ENCODE measurements at regions not wholly inside any gene's neighbourhood (a gene's known extent, or its start where the extent isn't known, plus 50 kb on each side); places are given as distances from the start of the nearest gene placed in this dataset.
"Not testable (repeated sequence)": the region's sequence is repeated elsewhere in the genome, so short reads cannot be mapped to it uniquely, and the experiment has no call there.

- DNase-seq = no peak
- in situ Hi-C loops (cut with MboI; ENCODE audit: low pct_unique_long_range_greater_than_20kb, low sequenced_read_pairs) = loop anchor here (25.0 kb wide), 2 partner anchors 241 to 359 kb away; partner anchors contain the start of gene KLF3
These were observed 342.7 kb downstream of the PTTG2 start for GRCh38 chr4:38302910-38303309.

- DNase-seq = not testable (repeated sequence)
- in situ Hi-C loops (cut with MboI; ENCODE audit: low pct_unique_long_range_greater_than_20kb, low sequenced_read_pairs) = loop anchor here (25.0 kb wide), 2 partner anchors 242 to 358 kb away; partner anchors contain the start of gene KLF3
These were observed 344.3 kb downstream of the PTTG2 start for GRCh38 chr4:38304460-38304859.

GRCh38 chr4:38306482-38307071 lies 346.4 kb downstream of the PTTG2 start:
- in situ Hi-C loops (cut with MboI; ENCODE audit: low pct_unique_long_range_greater_than_20kb, low sequenced_read_pairs) = loop anchor here (25.0 kb wide), 2 partner anchors 244 to 356 kb away; partner anchors contain the start of gene KLF3
- DNase-seq = no peak

GRCh38 chr4:38308728-38309311 lies 348.6 kb downstream of the PTTG2 start:
- no peak for DNase-seq

GRCh38 chr4:38309471-38309870 lies 349.3 kb downstream of the PTTG2 start:
- DNase-seq = no peak
- in situ Hi-C loops (cut with MboI; ENCODE audit: low pct_unique_long_range_greater_than_20kb, low sequenced_read_pairs) = loop anchor here (25.0 kb wide), 2 partner anchors 247 to 353 kb away; partner anchors contain the start of gene KLF3

More at GRCh38 chr4:38308728-38309311, 348.6 kb downstream of the PTTG2 start:
- in situ Hi-C loops (cut with MboI; ENCODE audit: low pct_unique_long_range_greater_than_20kb, low sequenced_read_pairs) = loop anchor here (25.0 kb wide), 2 partner anchors 247 to 353 kb away; partner anchors contain the start of gene KLF3

GRCh38 chr4:38310446-38311043 lies 350.3 kb downstream of the PTTG2 start:
- in situ Hi-C loops (cut with MboI; ENCODE audit: low pct_unique_long_range_greater_than_20kb, low sequenced_read_pairs) = loop anchor here (25.0 kb wide), 2 partner anchors 248 to 352 kb away; partner anchors contain the start of gene KLF3
- DNase-seq = no peak

GRCh38 chr4:38311495-38312126 lies 351.4 kb downstream of the PTTG2 start:
- in situ Hi-C loops (cut with MboI; ENCODE audit: low pct_unique_long_range_greater_than_20kb, low sequenced_read_pairs) = loop anchor here (25.0 kb wide), 2 partner anchors 249 to 351 kb away; partner anchors contain the start of gene KLF3
- no peak for DNase-seq

- in situ Hi-C loops (cut with MboI; ENCODE audit: low pct_unique_long_range_greater_than_20kb, low sequenced_read_pairs) = loop anchor here (25.0 kb wide), 2 partner anchors 251 to 349 kb away; partner anchors contain the start of gene KLF3
- no peak for DNase-seq
These were observed 350.8 kb upstream of the KLF3 start for GRCh38 chr4:38313175-38313574.

GRCh38 chr4:38313999-38314561 lies 349.9 kb upstream of the KLF3 start:
- in situ Hi-C loops (cut with MboI; ENCODE audit: low pct_unique_long_range_greater_than_20kb, low sequenced_read_pairs) = loop anchor here (25.0 kb wide), 2 partner anchors 252 to 348 kb away; partner anchors contain the start of gene KLF3

GRCh38 chr4:38314663-38315062 lies 349.3 kb upstream of the KLF3 start:
- in situ Hi-C loops (cut with MboI; ENCODE audit: low pct_unique_long_range_greater_than_20kb, low sequenced_read_pairs) = loop anchor here (25.0 kb wide), 2 partner anchors 252 to 348 kb away; partner anchors contain the start of gene KLF3
- no peak for DNase-seq

More at GRCh38 chr4:38313999-38314561, 349.9 kb upstream of the KLF3 start:
- DNase-seq = no peak

- DNase-seq = no peak
- in situ Hi-C loops (cut with MboI; ENCODE audit: low pct_unique_long_range_greater_than_20kb, low sequenced_read_pairs) = loop anchor here (25.0 kb wide), 2 partner anchors 253 to 347 kb away; partner anchors contain the start of gene KLF3
These were observed 348.7 kb upstream of the KLF3 start for GRCh38 chr4:38315286-38315685.

- DNase-seq = no peak
- in situ Hi-C loops (cut with MboI; ENCODE audit: low pct_unique_long_range_greater_than_20kb, low sequenced_read_pairs) = loop anchor here (25.0 kb wide), 2 partner anchors 254 to 346 kb away; partner anchors contain the start of gene KLF3
These were observed 348.0 kb upstream of the KLF3 start for GRCh38 chr4:38316045-38316444.

- in situ Hi-C loops (cut with MboI; ENCODE audit: low pct_unique_long_range_greater_than_20kb, low sequenced_read_pairs) = loop anchor here (25.0 kb wide), 2 partner anchors 255 to 345 kb away; partner anchors contain the start of gene KLF3
- DNase-seq = no peak
These were observed 346.8 kb upstream of the KLF3 start for GRCh38 chr4:38317041-38317674.

GRCh38 chr4:38318737-38319455 lies 345.1 kb upstream of the KLF3 start:
- peak; percentile 96 for DNase-seq
- in situ Hi-C loops (cut with MboI; ENCODE audit: low pct_unique_long_range_greater_than_20kb, low sequenced_read_pairs) = loop anchor here (25.0 kb wide), 2 partner anchors 257 to 343 kb away; partner anchors contain the start of gene KLF3

- DNase-seq = peak; percentile 96
These were observed 344.3 kb upstream of the KLF3 start for GRCh38 chr4:38319456-38320342.

GRCh38 chr4:38320343-38320695 lies 343.7 kb upstream of the KLF3 start:
- in situ Hi-C loops (cut with MboI; ENCODE audit: low pct_unique_long_range_greater_than_20kb, low sequenced_read_pairs) = loop anchor here (25.0 kb wide), 2 partner anchors 258 to 342 kb away; partner anchors contain the start of gene KLF3
- DNase-seq = no peak

More at GRCh38 chr4:38319456-38320342, 344.3 kb upstream of the KLF3 start:
- in situ Hi-C loops (cut with MboI; ENCODE audit: low pct_unique_long_range_greater_than_20kb, low sequenced_read_pairs) = loop anchor here (25.0 kb wide), 2 partner anchors 257 to 343 kb away; partner anchors contain the start of gene KLF3

Data from KBM-7 (cell line).